Activated CD4-positive, alpha-beta T cell treated with anti-CD3 and anti-CD28 coated beads, Interleukin-2, amount 10 ng/mL, durations not matched to agents 7 days and 5 days (primary cell): ENCODE measurements at regions not wholly inside any gene's neighbourhood (a gene's known extent, or its start where the extent isn't known, plus 50 kb on each side); places are given as distances from the start of the nearest gene placed in this dataset.
A peak's percentile ranks its signal among the peaks of the same experiment; 100 is the strongest.

ENCODE experiments used
- CTCF ChIA-PET: fragments of 350-600 bp; sonication (Branson Sonifier 250); formaldehyde crosslinking; loops from one replicate; lab custom pipeline; 2021; ENCODE audit warnings: antibody characterized with exemption; lab: Charles Lee
- POLR2A ChIA-PET: fragments of 350-600 bp; sonication (Branson Sonifier 250); formaldehyde crosslinking; loops from one replicate; lab custom pipeline; 2021; ENCODE audit warnings: antibody characterized with exemption; lab: Charles Lee
- DNase-seq: peaks from one replicate; pipeline ENCODE4 v3.0.0-alpha.2; 2020
- H3K27ac Mint-ChIP-seq: one replicate; pipeline ENCODE4 v1.8.0; 2021; ENCODE audit warnings: mild to moderate bottlenecking, moderate library complexity, mixed read lengths
- H3K27me3 Mint-ChIP-seq: one replicate; pipeline ENCODE4 v1.8.0; 2021; ENCODE audit warnings: mixed read lengths
- H3K36me3 Mint-ChIP-seq: one replicate; pipeline ENCODE4 v1.8.0; 2021; ENCODE audit warnings: low read depth, mixed read lengths
- H3K4me1 Mint-ChIP-seq: one replicate; pipeline ENCODE4 v1.8.0; 2021; ENCODE audit warnings: mixed read lengths
- H3K4me3 Mint-ChIP-seq: one replicate; pipeline ENCODE4 v1.8.0; 2021; ENCODE audit warnings: mild to moderate bottlenecking, moderate library complexity, mixed read lengths
- H3K9me3 Mint-ChIP-seq: one replicate; pipeline ENCODE4 v1.8.0; 2021; ENCODE audit warnings: mixed read lengths

DNA sequence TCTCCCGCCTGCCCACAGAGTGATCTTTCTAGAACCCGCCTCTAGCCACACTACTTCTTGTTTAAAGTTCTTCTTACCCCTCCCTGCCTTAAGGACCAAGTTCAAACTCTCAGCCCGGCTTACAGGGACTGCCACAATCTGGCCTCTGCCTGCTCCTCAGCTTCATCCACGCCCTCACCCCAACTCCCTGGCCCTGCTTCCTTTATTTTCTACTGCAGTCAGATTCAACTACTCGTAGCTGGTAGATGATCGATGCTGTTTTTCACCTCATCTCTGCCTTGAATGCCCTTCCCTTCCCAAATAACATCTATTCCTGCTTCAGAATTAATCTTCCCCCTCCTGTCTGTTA lies 508.5 kb downstream of the RPS24 start:
- Mint-ChIP-seq H3K27ac (peak overlapping the region; percentile 86), H3K4me3 (no peak overlapping the region), H3K9me3 (no peaks in the 10 kb centered on the region), H3K4me1 (peaks cover 13% of the 10 kb centered on the region), H3K36me3 (no peaks in the 10 kb centered on the region), H3K27me3 (no peaks in the 10 kb centered on the region)
- CTCF ChIA-PET: interaction anchor here (0.9 kb wide), 1 partner anchor 116 kb away, joined by 3 read pairs; no protein-coding TSS in a partner anchor
- POLR2A ChIA-PET: no interaction called here
- DNase-seq: no peak

DNA sequence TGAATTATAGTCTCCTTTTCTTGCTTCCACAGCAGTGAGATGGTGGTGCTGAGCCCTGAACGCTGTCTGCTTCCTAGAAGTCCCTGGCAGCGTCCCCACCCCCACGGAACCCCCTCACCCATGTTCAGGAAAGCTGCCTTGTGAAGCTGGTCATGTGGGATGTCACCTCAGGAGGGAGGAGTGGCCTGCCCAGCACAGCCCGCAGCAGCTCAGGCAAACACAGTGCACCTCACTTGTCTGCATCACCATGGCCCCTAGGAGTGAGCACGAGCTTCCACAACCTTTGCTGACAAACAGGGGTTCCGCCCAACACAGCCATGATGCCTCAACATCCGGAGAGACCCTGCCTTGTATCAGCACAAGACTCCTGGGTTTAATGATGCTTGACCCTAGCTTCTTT lies 508.9 kb downstream of the RPS24 start:
- H3K36me3 Mint-ChIP-seq: no peaks in the 10 kb centered on the region
- no peak overlapping the region for H3K4me3 Mint-ChIP-seq
- POLR2A ChIA-PET: no interaction called here
- H3K27me3 Mint-ChIP-seq: no peaks in the 10 kb centered on the region
- peaks cover 13% of the 10 kb centered on the region for H3K4me1 Mint-ChIP-seq
- CTCF ChIA-PET: no interaction called here
- peak overlapping the region; percentile 28 for H3K27ac Mint-ChIP-seq
- no peaks in the 10 kb centered on the region for H3K9me3 Mint-ChIP-seq
- DNase-seq: no peak

DNA sequence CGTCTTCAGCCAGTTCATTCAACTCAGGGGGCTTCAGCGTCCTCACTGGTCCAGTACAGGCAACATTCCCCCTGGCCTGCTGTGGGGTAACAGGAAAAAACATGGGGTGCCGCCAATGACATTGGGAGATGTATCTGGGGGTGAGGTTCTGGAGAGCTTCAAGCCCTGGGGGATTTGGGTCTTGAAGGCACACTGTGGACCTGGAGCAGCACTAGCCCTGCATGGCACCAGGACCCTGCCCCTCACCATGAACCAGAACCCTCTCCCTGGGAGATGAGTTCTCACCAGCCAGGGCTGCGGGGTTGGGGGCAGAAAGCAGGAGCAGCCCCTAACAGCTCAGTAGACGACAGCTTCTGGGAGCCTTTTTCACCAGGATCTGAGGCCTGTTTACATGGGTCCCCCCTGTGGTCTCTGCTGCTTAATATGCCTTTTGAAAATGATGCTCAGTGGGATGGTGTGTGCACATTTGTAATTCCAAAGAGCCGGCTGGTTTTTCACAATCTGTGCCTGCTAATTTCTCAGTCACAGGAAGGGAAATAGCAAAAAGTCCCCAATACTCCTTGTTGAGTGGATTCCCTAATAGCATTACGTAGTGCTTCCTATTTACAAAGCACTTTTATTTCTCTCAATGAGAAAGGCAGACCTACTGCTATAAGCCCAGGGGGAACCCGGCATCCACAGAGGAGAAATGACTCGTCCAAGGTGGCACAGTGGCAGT lies 509.5 kb downstream of the RPS24 start:
- Mint-ChIP-seq H3K27me3 (no peaks in the 10 kb centered on the region), H3K36me3 (no peaks in the 10 kb centered on the region), H3K9me3 (no peaks in the 10 kb centered on the region), H3K27ac (no peak overlapping the region), H3K4me1 (peaks cover 13% of the 10 kb centered on the region), H3K4me3 (no peak overlapping the region)
- ChIA-PET POLR2A (no interaction called here), CTCF (no interaction called here)
- DNase-seq: no peak

- Mint-ChIP-seq H3K9me3 (no peaks in the 10 kb centered on the region), H3K36me3 (no peaks in the 10 kb centered on the region), H3K27me3 (no peaks in the 10 kb centered on the region), H3K4me3 (no peak overlapping the region), H3K27ac (no peak overlapping the region), H3K4me1 (peaks cover 13% of the 10 kb centered on the region)
- POLR2A ChIA-PET: no interaction called here
- CTCF ChIA-PET: no interaction called here
- DNase-seq: no peak
These were observed 510.2 kb downstream of the RPS24 start for GRCh38 chr10:78543749-78544362.

- Mint-ChIP-seq H3K27ac (no peak overlapping the region), H3K27me3 (no peaks in the 10 kb centered on the region), H3K36me3 (no peaks in the 10 kb centered on the region), H3K4me1 (peaks cover 13% of the 10 kb centered on the region), H3K9me3 (no peaks in the 10 kb centered on the region), H3K4me3 (no peak overlapping the region)
- no peak for DNase-seq
- ChIA-PET CTCF (no interaction called here), POLR2A (no interaction called here)
These were observed 510.9 kb downstream of the RPS24 start for GRCh38 chr10:78544423-78545090.

GRCh38 chr10:78545756-78546155 lies 512.1 kb downstream of the RPS24 start:
- CTCF ChIA-PET: no interaction called here
- no peaks in the 10 kb centered on the region for H3K9me3 Mint-ChIP-seq
- H3K4me3 Mint-ChIP-seq: no peak overlapping the region
- POLR2A ChIA-PET: no interaction called here
- H3K4me1 Mint-ChIP-seq: peaks cover 13% of the 10 kb centered on the region
- H3K27me3 Mint-ChIP-seq: no peaks in the 10 kb centered on the region
- no peaks in the 10 kb centered on the region for H3K36me3 Mint-ChIP-seq
- DNase-seq: no peak
- no peak overlapping the region for H3K27ac Mint-ChIP-seq

DNA sequence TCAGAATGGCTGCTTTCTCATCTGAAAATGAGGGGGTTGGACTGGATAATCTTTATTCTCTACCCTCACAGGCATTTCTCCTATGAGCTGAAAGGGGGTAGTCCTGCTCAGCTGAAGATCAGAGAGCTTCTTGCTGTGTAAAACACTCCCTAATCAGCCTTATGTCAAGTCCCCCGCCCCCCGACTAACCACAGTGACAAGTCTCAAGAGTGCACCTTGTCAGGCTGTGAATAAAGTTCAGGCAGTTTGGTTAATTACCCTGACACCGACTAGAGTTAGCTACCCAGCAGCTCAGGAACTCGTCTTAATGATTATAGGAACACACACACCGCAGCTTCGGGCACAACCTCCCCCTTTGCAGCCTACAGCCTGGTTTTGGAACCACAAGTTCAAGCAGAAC lies 513.7 kb downstream of the RPS24 start:
- DNase-seq: no peak
- Mint-ChIP-seq H3K27me3 (peaks cover 2% of the 10 kb centered on the region), H3K36me3 (no peaks in the 10 kb centered on the region), H3K4me3 (no peak overlapping the region), H3K9me3 (no peaks in the 10 kb centered on the region), H3K4me1 (peaks cover 5% of the 10 kb centered on the region), H3K27ac (no peak overlapping the region)
- CTCF ChIA-PET: interaction anchor here (0.6 to 1.3 kb wide), 4 partner anchors 10 to 52 kb away, joined by 3 to 4 read pairs (median 3); no protein-coding TSS in a partner anchor
- POLR2A ChIA-PET: no interaction called here

DNA sequence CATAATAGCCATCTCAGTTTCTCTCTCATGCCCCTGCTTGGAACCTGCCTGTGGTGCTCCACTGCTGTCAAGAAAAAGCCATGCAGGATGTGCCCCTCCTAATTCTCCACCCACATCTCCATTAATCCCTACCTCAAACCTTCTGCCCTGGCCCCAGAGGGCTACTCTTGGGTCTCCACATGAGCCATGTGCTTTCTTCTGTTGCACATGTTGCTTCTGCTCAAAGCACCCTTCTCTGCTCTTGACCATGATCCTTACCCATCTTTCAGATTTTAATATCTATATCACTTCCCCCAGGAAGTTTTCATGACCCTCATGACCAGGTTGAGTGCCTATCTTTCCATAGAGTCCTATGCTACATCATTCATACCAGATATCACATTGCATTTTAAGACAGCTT lies 514.2 kb downstream of the RPS24 start:
- peaks cover 2% of the 10 kb centered on the region for H3K4me1 Mint-ChIP-seq
- CTCF ChIA-PET: interaction anchor here (0.5 to 1.3 kb wide), 4 partner anchors 12 to 688 kb away, joined by 3 to 4 read pairs (median 4); no protein-coding TSS in a partner anchor
- H3K36me3 Mint-ChIP-seq: no peaks in the 10 kb centered on the region
- no peak overlapping the region for H3K27ac Mint-ChIP-seq
- POLR2A ChIA-PET: no interaction called here
- no peak overlapping the region for H3K4me3 Mint-ChIP-seq
- H3K9me3 Mint-ChIP-seq: no peaks in the 10 kb centered on the region
- peaks cover 2% of the 10 kb centered on the region for H3K27me3 Mint-ChIP-seq
- DNase-seq: no peak

DNA sequence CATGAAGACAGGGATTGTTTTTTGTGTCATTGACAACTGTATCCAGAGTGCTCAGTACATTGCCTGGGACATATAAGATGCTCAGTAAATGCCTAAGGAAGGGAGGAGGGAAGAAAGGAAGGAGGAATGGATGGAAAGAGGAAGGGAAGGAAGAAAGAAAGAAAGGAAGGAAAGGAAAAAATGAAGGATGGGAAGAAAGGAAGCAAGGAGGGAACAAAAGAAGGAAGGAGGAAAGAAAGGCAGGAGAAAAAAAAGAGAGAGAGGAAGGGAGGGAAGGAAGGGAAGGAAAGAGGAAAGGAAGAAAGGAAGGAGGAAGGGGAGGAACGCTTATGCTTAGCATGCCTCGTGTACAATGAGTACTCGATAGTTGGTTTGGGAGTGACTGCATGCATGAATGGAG lies 514.7 kb downstream of the RPS24 start:
- peaks cover 2% of the 10 kb centered on the region for H3K27me3 Mint-ChIP-seq
- no peak overlapping the region for H3K4me3 Mint-ChIP-seq
- CTCF ChIA-PET: interaction anchor here (0.5 to 1.3 kb wide), 3 partner anchors 11 to 688 kb away, joined by 3 to 4 read pairs (median 4); no protein-coding TSS in a partner anchor
- H3K4me1 Mint-ChIP-seq: peaks cover 2% of the 10 kb centered on the region
- DNase-seq: no peak
- no peaks in the 10 kb centered on the region for H3K9me3 Mint-ChIP-seq
- POLR2A ChIA-PET: no interaction called here
- H3K27ac Mint-ChIP-seq: no peak overlapping the region
- H3K36me3 Mint-ChIP-seq: no peaks in the 10 kb centered on the region

DNA sequence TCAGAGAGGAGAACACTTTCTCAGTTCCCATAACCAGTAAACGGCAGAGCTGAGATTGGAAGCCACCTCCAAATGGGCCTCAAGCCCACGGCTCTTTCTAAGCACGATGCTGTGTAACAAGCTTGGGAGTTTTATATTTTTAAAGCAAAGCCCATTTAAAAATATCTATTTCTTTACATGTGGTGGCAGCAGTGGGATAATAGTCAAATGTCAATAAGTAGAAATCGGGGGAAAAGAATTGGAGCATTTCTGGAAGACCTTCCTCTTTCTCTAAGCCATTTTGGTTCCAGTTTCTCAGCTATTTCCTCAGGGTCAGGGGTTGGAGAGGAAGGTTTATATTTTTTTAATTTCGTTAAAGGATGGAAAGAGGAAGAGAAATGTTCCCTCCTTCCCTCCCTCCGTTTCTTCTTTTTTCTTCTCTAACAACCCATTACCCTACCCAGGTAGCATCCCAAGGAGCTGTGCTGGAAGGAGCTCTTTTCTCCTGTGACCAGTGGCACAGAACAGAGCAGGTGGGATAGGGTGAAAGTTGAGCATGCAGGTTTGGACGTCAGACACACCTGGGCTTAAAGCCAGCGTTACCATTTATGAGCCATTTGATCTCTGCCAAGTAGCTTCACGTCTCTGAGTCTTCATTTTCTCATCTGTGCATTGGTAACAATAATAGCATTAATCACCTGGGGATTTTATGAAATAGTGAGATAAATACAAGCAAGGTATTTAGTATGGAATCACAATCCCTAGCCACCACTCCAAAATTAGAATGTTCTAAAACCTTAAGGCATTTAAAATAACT lies 515.7 kb downstream of the RPS24 start:
- no peak for DNase-seq
- peaks cover 2% of the 10 kb centered on the region for H3K4me1 Mint-ChIP-seq
- no peaks in the 10 kb centered on the region for H3K9me3 Mint-ChIP-seq
- no peaks in the 10 kb centered on the region for H3K36me3 Mint-ChIP-seq
- CTCF ChIA-PET: interaction anchor here (0.6 to 1.4 kb wide), 2 partner anchors 11 to 210 kb away, joined by 3 read pairs; no protein-coding TSS in a partner anchor
- H3K27me3 Mint-ChIP-seq: peaks cover 2% of the 10 kb centered on the region
- POLR2A ChIA-PET: no interaction called here
- no peak overlapping the region for H3K4me3 Mint-ChIP-seq
- H3K27ac Mint-ChIP-seq: no peak overlapping the region

- Mint-ChIP-seq H3K27me3 (peaks cover 2% of the 10 kb centered on the region), H3K4me1 (peaks cover 2% of the 10 kb centered on the region), H3K27ac (no peak overlapping the region), H3K9me3 (no peaks in the 10 kb centered on the region), H3K36me3 (no peaks in the 10 kb centered on the region), H3K4me3 (no peak overlapping the region)
- DNase-seq: no peak
- ChIA-PET CTCF (interaction anchor here (0.6 to 1.4 kb wide), 2 partner anchors 10 to 210 kb away, joined by 3 read pairs; no protein-coding TSS in a partner anchor), POLR2A (no interaction called here)
These were observed 516.4 kb downstream of the RPS24 start for GRCh38 chr10:78550090-78550489.

DNA sequence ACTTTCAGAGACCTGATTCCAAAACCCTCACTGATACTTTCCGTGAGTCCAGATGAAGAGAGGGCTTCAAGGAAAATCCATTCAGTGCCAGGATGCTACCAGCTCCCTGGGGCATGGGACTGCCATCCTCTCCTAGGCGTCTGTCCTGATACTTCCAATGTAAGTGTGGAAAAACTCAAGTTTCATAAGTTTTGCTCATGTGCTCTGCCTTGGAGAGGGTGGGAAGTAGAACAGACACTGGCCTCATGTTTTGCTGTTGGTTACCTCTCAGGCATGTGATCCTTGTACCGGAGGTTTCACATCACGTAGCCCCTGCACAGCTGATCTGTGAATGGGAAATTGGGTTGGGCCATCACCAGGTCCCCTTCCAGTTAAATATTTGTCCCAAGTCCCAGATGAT lies 517.1 kb downstream of the RPS24 start:
- CTCF ChIA-PET: no interaction called here
- no peak for DNase-seq
- POLR2A ChIA-PET: no interaction called here
- Mint-ChIP-seq H3K9me3 (no peaks in the 10 kb centered on the region), H3K4me3 (no peak overlapping the region), H3K27me3 (peaks cover 3% of the 10 kb centered on the region), H3K27ac (no peak overlapping the region), H3K4me1 (peaks cover 2% of the 10 kb centered on the region), H3K36me3 (no peaks in the 10 kb centered on the region)
